ENCODE measurements at regions not wholly inside any gene's neighbourhood (a gene's known extent, or its start where the extent isn't known, plus 50 kb on each side); places are given as distances from the start of the nearest gene placed in this dataset.

GRCh38 chr15:79541196-79541595 lies 109.1 kb downstream of the MINAR1 start:
- H3K27ac ChIP-seq (ENCODE audit: insufficient read length, low read depth, low read length): no peak overlapping the region
- H2BK20ac ChIP-seq (ENCODE audit: low read depth, low read length, poor library complexity, severe bottlenecking): no peak overlapping the region
- no peak overlapping the region for H2BK12ac ChIP-seq (ENCODE audit: insufficient read length, low read depth, low read length)
- H3K23ac ChIP-seq (ENCODE audit: insufficient read length, low read depth, low read length): no peak overlapping the region
- no peaks in the 10 kb centered on the region for H3K79me2 ChIP-seq (ENCODE audit: insufficient read depth, low read length)
- no peak overlapping the region for H3K4ac ChIP-seq (ENCODE audit: low read depth, low read length)
- H3K4me1 ChIP-seq (ENCODE audit: insufficient read depth, low read length): peaks cover 2% of the 10 kb centered on the region; the same call in 1 of the 2 replicates
- no peak overlapping the region for H4K91ac ChIP-seq (ENCODE audit: insufficient read length, low read depth, low read length)
- WGBS (ENCODE audit: extremely low coverage, insufficient read length, low lambda C conversion rate): no CpG with 5 or more reads among the region's 3 CpGs
- Mint-ChIP-seq H3K27me3 (ENCODE audit: low read depth) (no peaks in the 10 kb centered on the region; the same call in none of the 2 replicates), H3K27ac (no peak overlapping the region), H3K4me1 (0 out of 4 replicates have a peak, but pooled peaks cover 0 to 3% of the 10 kb centered on the region in 2 experiments), H3K36me3 (ENCODE audit: insufficient read depth in 1 of 3, low read depth in 3 of 3) (no peaks in the 10 kb centered on the region; a peak in 1 of 7 replicates), H3K9me3 (no peaks in the 10 kb centered on the region), H3K4me3 (no peak overlapping the region)
- no peaks in the 10 kb centered on the region for H4K20me1 ChIP-seq (ENCODE audit: control insufficient read depth, insufficient read depth, insufficient read length)
- no peak overlapping the region for H3K56ac ChIP-seq (ENCODE audit: insufficient read length, low read depth, low read length)
- no peak overlapping the region for H4K5ac ChIP-seq (ENCODE audit: insufficient read length, low read depth, low read length)
- no peak overlapping the region for H2AK5ac ChIP-seq (ENCODE audit: insufficient read length, low read length)
- H3K9me3 ChIP-seq (ENCODE audit: control insufficient read depth, low read depth, low read length): no peaks in the 10 kb centered on the region
- H2BK5ac ChIP-seq (ENCODE audit: insufficient read length, low read length): no peak overlapping the region
- H2BK15ac ChIP-seq (ENCODE audit: low read depth, low read length): no peak overlapping the region
- DNase-seq: no peak
- no peak overlapping the region for H4K8ac ChIP-seq (replicated peaks; ENCODE audit: insufficient read length, low read depth, low read length)
- no peak overlapping the region for H3T11ph ChIP-seq (ENCODE audit: low read length)
- H3K14ac ChIP-seq (ENCODE audit: insufficient read depth, low read length): no peak overlapping the region
- H2AFZ ChIP-seq (ENCODE audit: low read length): no peak overlapping the region
- no peaks in the 10 kb centered on the region for H3K23me2 ChIP-seq (ENCODE audit: insufficient read length, low read depth, low read length, poor library complexity, severe bottlenecking)
- no peak overlapping the region for H3K9ac ChIP-seq (ENCODE audit: extremely low read depth, insufficient read length, low read length)
- H3K27me3 ChIP-seq (ENCODE audit: insufficient read depth, low read length): no peaks in the 10 kb centered on the region
- H3K79me1 ChIP-seq (ENCODE audit: insufficient read depth, low read depth, low read length, poor library complexity, severe bottlenecking): no peaks in the 10 kb centered on the region
- H3K4me2 ChIP-seq (ENCODE audit: insufficient read depth, insufficient read length, low read length): no peak overlapping the region
- H2BK120ac ChIP-seq (ENCODE audit: low read depth, low read length, poor library complexity, severe bottlenecking): no peak overlapping the region
- no peak overlapping the region for H3K18ac ChIP-seq (ENCODE audit: insufficient read length, low read depth, low read length)
- TF ChIP-seq CTCF (conservative IDR thresholded peaks at IDR 0.05): no peak
